ENCODE measurements at regions not wholly inside any gene's neighbourhood (a gene's known extent, or its start where the extent isn't known, plus 50 kb on each side); places are given as distances from the start of the nearest gene placed in this dataset.

DNA sequence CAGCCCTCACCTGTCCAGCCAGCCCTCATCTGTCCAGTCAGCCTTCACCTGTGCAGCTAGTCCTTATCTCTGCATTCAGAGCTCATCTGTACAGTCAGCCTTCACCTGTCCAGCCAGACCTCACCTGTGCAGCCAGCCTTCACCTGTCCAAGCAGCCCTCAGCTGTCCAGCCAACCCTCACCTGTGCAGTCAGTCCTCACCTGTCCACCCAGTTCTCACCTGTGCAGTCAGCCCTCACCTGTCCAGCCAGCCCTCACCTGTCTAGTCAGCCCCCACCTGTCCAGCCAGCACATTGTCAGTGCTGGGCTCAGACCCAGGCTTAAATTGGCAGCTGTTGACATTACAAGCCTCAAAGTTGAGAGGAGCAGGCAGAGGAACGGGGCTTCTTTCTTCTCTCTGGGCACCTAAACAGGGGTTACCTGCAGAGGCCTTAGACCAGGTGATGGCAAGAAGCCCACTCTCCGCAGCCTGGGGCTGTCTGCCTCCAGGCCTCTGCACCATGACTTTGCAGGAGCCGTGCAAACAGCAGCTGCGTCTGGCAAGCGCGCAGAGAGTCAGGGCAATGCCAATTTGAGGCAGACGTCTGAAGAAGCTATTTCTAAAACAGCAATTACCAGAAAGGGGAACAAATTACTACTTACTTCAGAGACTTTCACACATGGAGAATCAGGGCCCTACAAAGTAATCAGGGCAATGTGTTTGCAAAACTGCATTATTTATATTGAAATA, 506.1 kb downstream of the NPHP4 start:
- no peak overlapping the region for H3K4me3 ChIP-seq (ENCODE audit: low read length)
- DNase-seq (ENCODE audit: low read depth): no peak
- TF ChIP-seq, protein P1, sequence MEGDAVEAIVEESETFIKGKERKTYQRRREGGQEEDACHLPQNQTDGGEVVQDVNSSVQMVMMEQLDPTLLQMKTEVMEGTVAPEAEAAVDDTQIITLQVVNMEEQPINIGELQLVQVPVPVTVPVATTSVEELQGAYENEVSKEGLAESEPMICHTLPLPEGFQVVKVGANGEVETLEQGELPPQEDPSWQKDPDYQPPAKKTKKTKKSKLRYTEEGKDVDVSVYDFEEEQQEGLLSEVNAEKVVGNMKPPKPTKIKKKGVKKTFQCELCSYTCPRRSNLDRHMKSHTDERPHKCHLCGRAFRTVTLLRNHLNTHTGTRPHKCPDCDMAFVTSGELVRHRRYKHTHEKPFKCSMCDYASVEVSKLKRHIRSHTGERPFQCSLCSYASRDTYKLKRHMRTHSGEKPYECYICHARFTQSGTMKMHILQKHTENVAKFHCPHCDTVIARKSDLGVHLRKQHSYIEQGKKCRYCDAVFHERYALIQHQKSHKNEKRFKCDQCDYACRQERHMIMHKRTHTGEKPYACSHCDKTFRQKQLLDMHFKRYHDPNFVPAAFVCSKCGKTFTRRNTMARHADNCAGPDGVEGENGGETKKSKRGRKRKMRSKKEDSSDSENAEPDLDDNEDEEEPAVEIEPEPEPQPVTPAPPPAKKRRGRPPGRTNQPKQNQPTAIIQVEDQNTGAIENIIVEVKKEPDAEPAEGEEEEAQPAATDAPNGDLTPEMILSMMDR (conservative IDR thresholded peaks at IDR 0.05; ENCODE audit: low read length): no peak

DNA sequence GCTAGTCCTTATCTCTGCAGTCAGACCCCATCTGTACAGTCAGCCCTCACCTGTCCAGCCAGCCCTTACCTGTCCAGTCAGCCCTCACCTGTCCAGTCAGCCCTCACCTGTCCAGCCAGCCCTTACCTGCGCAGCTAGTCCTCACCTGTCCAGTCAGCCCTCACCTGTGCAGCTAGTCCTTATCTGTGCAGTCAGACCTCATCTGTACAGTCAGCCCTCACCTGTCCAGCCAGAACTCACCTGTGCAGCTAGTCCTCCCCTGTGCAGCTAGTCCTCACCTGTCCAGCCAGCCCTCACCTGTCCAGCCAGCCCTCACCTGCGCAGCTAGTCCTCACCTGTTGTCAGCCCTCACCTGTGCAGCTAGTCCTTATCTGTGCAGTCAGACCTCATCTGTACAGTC, 506.8 kb downstream of the NPHP4 start:
- no peak for DNase-seq (ENCODE audit: low read depth)
- TF ChIP-seq, protein P1 (conservative IDR thresholded peaks at IDR 0.05; ENCODE audit: low read length): no peak
- no peak overlapping the region for H3K4me3 ChIP-seq (ENCODE audit: low read length)

- no peak for DNase-seq (ENCODE audit: low read depth)
- H3K4me3 ChIP-seq (ENCODE audit: low read length): no peak overlapping the region
- TF ChIP-seq, protein P1 (conservative IDR thresholded peaks at IDR 0.05; ENCODE audit: low read length): no peak
These were observed 507.6 kb downstream of the NPHP4 start for GRCh38 chr1:5484451-5485165.

- DNase-seq (ENCODE audit: low read depth): no peak
- no peak overlapping the region for H3K4me3 ChIP-seq (ENCODE audit: low read length)
- TF ChIP-seq, protein P1 (conservative IDR thresholded peaks at IDR 0.05; ENCODE audit: low read length): no peak
These were observed 510.3 kb downstream of the NPHP4 start for GRCh38 chr1:5481889-5482288.

- H3K4me3 ChIP-seq (ENCODE audit: low read length): no peak overlapping the region
- DNase-seq (ENCODE audit: low read depth): no peak
- TF ChIP-seq, protein P1 (conservative IDR thresholded peaks at IDR 0.05; ENCODE audit: low read length): no peak
These were observed 511.3 kb downstream of the NPHP4 start for GRCh38 chr1:5480906-5481305.

DNA sequence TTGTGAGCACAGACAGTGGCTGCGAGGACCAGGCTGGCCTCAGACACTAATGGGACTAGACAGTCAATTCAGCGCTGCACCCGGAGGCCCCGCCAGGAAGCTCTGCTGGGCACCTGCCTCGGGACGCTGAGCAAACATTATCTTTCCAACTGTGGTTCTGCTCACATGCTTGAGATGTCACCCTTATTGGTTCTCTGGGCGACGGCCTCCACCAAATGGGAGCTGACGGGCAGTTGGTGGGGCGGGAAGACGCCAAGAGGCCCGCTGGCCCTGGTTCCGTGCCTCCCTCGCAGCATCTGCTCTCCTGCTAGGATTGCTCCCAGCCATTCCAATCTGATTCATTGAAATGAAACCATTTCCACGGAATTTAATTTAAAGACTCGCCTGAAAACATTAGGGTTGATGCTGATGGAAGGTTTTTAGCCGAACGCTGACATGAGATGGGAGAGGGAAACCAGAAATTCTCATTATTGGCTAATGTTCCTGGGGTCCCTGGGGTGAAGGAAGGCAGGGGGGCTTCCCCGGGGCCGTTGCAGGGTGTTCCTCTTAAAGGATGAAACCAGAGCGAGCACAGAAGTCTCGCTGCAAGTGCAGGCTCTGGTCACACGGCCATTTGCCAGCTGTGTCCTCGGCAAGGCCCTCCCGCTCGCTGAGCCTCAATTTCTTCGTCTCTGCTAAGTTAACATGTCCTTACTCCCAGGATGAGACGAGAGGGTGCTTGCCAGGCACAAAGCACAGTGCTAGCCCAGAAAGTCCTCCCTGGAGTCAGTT, 512.2 kb downstream of the NPHP4 start:
- TF ChIP-seq, protein P1 (conservative IDR thresholded peaks at IDR 0.05; ENCODE audit: low read length): no peak
- no peak for DNase-seq (ENCODE audit: low read depth)
- H3K4me3 ChIP-seq (ENCODE audit: low read length): no peak overlapping the region
